Right ventricle myocardium superior (tissue), 1 donor: ENCODE measurements at regions not wholly inside any gene's neighbourhood (a gene's known extent, or its start where the extent isn't known, plus 50 kb on each side); places are given as distances from the start of the nearest gene placed in this dataset.

ENCODE experiments used
- ATAC-seq: fragments of 200-7000 bp; cut with Tn5 transposase; one replicate; pipeline ENCODE4 v1.9.1; 2020; ENCODE audit warnings: mild to moderate bottlenecking; ENCODE audit not compliant: poor library complexity
- DNase-seq: peaks from one replicate; pipeline ENCODE4 v3.0.0-alpha.2; 2020
- intact Hi-C: fragments of 100-400 bp; cut with DNase I; formaldehyde crosslinking; loops from one replicate; pipeline ENCODE4 v1.11.2; 2022
- donor health status: DM: no; HTN: yes; CAD: no; lungs with severe emphysema.

- no peak for DNase-seq
- ATAC-seq: no peak
- intact Hi-C loops: no loop called here
These were observed 421.0 kb downstream of the LRATD1 start for GRCh38 chr2:15053542-15053941.

- no peak for DNase-seq
- intact Hi-C loops: no loop called here
- peak; percentile 22 for ATAC-seq
These were observed 425.7 kb downstream of the LRATD1 start for GRCh38 chr2:15058015-15058720.

- intact Hi-C loops: no loop called here
- DNase-seq (no peak), ATAC-seq (peak; percentile 60)
These were observed 426.2 kb downstream of the LRATD1 start for GRCh38 chr2:15058721-15059157.

GRCh38 chr2:15059870-15060512 lies 427.5 kb downstream of the LRATD1 start:
- intact Hi-C loops: no loop called here
- no peak for DNase-seq

GRCh38 chr2:15061268-15061667 lies 428.8 kb downstream of the LRATD1 start:
- ATAC-seq (no peak), DNase-seq (no peak)
- intact Hi-C loops: no loop called here

More at GRCh38 chr2:15059870-15060512, 427.5 kb downstream of the LRATD1 start:
- no peak for ATAC-seq

- intact Hi-C loops: no loop called here
- DNase-seq (no peak), ATAC-seq (no peak)
These were observed 433.6 kb downstream of the LRATD1 start for GRCh38 chr2:15066138-15066537.

GRCh38 chr2:15069149-15069548 lies 436.6 kb downstream of the LRATD1 start:
- intact Hi-C loops: no loop called here
- DNase-seq (no peak), ATAC-seq (peak; percentile 86)

- intact Hi-C loops: no loop called here
- no peak for DNase-seq
- no peak for ATAC-seq
These were observed 440.3 kb downstream of the LRATD1 start for GRCh38 chr2:15072836-15073235.

GRCh38 chr2:15073664-15074063 lies 441.1 kb downstream of the LRATD1 start:
- intact Hi-C loops: no loop called here
- ATAC-seq (no peak), DNase-seq (no peak)

GRCh38 chr2:15074319-15074718 lies 441.8 kb downstream of the LRATD1 start:
- DNase-seq (no peak), ATAC-seq (no peak)
- intact Hi-C loops: no loop called here

- intact Hi-C loops: no loop called here
- ATAC-seq: no peak
- DNase-seq: no peak
These were observed 442.5 kb downstream of the LRATD1 start for GRCh38 chr2:15074751-15075700.

- DNase-seq: no peak
- intact Hi-C loops: no loop called here
- no peak for ATAC-seq
These were observed 444.2 kb downstream of the LRATD1 start for GRCh38 chr2:15076668-15077067.

- DNase-seq (no peak), ATAC-seq (no peak)
- intact Hi-C loops: no loop called here
These were observed 448.8 kb downstream of the LRATD1 start for GRCh38 chr2:15081356-15081755.

GRCh38 chr2:15082105-15083058 lies 449.9 kb downstream of the LRATD1 start:
- ATAC-seq (no peak), DNase-seq (no peak)
- intact Hi-C loops: no loop called here

- intact Hi-C loops: no loop called here
- ATAC-seq: no peak
- DNase-seq: no peak
These were observed 452.4 kb downstream of the LRATD1 start for GRCh38 chr2:15084826-15085489.

GRCh38 chr2:15092181-15092580 lies 459.7 kb downstream of the LRATD1 start:
- intact Hi-C loops: no loop called here
- no peak for DNase-seq
- no peak for ATAC-seq

GRCh38 chr2:15092691-15093090 lies 460.2 kb downstream of the LRATD1 start:
- DNase-seq: no peak
- ATAC-seq: no peak

GRCh38 chr2:15094161-15094560 lies 461.6 kb downstream of the LRATD1 start:
- DNase-seq (no peak), ATAC-seq (no peak)
- intact Hi-C loops: no loop called here

More at GRCh38 chr2:15092691-15093090, 460.2 kb downstream of the LRATD1 start:
- intact Hi-C loops: no loop called here
